ENCODE measurements at regions not wholly inside any gene's neighbourhood (a gene's known extent, or its start where the extent isn't known, plus 50 kb on each side); places are given as distances from the start of the nearest gene placed in this dataset.

- TF ChIP-seq CTCF (IDR thresholded peaks at IDR 0.05), result no peak
- Mint-ChIP-seq H3K36me3 (ENCODE audit: low read depth) (no peaks in the 10 kb centered on the region), H3K4me3 (no peak overlapping the region), H3K27me3 (ENCODE audit: low read depth, poor library complexity) (peaks cover 3% of the 10 kb centered on the region), H3K9me3 (peaks cover 12% of the 10 kb centered on the region), H3K4me1 (no peaks in the 10 kb centered on the region), H3K27ac (no peak overlapping the region)
- DNase-seq, result no peak
These were observed 102.1 kb upstream of the FAM13C start for GRCh38 chr10:59464483-59464882.

- H3K27me3 Mint-ChIP-seq (ENCODE audit: low read depth, poor library complexity), result peaks cover 3% of the 10 kb centered on the region
- DNase-seq, result no peak
- no peak overlapping the region for H3K4me3 Mint-ChIP-seq
- no peak overlapping the region for H3K27ac Mint-ChIP-seq
- H3K4me1 Mint-ChIP-seq, result no peaks in the 10 kb centered on the region
- H3K9me3 Mint-ChIP-seq, result peaks cover 6% of the 10 kb centered on the region
- H3K36me3 Mint-ChIP-seq (ENCODE audit: low read depth), result no peaks in the 10 kb centered on the region
- no peak for TF ChIP-seq CTCF (IDR thresholded peaks at IDR 0.05)
These were observed 101.6 kb upstream of the FAM13C start for GRCh38 chr10:59463909-59464308.

- Mint-ChIP-seq H3K4me1 (no peaks in the 10 kb centered on the region), H3K4me3 (no peak overlapping the region)
These were observed 98.3 kb upstream of the FAM13C start for GRCh38 chr10:59460601-59461000.

GRCh38 chr10:59456199-59456598 is 93.8 kb upstream of the FAM13C start:
- Mint-ChIP-seq H3K27me3 (ENCODE audit: low read depth, poor library complexity) (peaks cover 5% of the 10 kb centered on the region), H3K9me3 (no peaks in the 10 kb centered on the region), H3K27ac (no peak overlapping the region), H3K4me3 (no peak overlapping the region), H3K36me3 (ENCODE audit: low read depth) (no peaks in the 10 kb centered on the region), H3K4me1 (no peaks in the 10 kb centered on the region)
- no peak for DNase-seq
- no peak for TF ChIP-seq CTCF (IDR thresholded peaks at IDR 0.05)

More at GRCh38 chr10:59460601-59461000, 98.3 kb upstream of the FAM13C start:
- Mint-ChIP-seq H3K9me3 (no peaks in the 10 kb centered on the region), H3K36me3 (ENCODE audit: low read depth) (no peaks in the 10 kb centered on the region), H3K27ac (no peak overlapping the region), H3K27me3 (ENCODE audit: low read depth, poor library complexity) (peaks cover 5% of the 10 kb centered on the region)
- DNase-seq, result no peak
- no peak for TF ChIP-seq CTCF (IDR thresholded peaks at IDR 0.05)

- no peaks in the 10 kb centered on the region for H3K9me3 Mint-ChIP-seq
- H3K4me3 Mint-ChIP-seq, result no peak overlapping the region
- no peaks in the 10 kb centered on the region for H3K36me3 Mint-ChIP-seq (ENCODE audit: low read depth)
- no peak for DNase-seq
- TF ChIP-seq CTCF (IDR thresholded peaks at IDR 0.05), result no peak
- H3K27me3 Mint-ChIP-seq (ENCODE audit: low read depth, poor library complexity), result peaks cover 5% of the 10 kb centered on the region
- H3K27ac Mint-ChIP-seq, result no peak overlapping the region
- no peaks in the 10 kb centered on the region for H3K4me1 Mint-ChIP-seq
These were observed 92.0 kb upstream of the FAM13C start for GRCh38 chr10:59454171-59454919.

- Mint-ChIP-seq H3K4me3 (no peak overlapping the region), H3K36me3 (ENCODE audit: low read depth) (no peaks in the 10 kb centered on the region), H3K9me3 (no peaks in the 10 kb centered on the region), H3K4me1 (no peaks in the 10 kb centered on the region), H3K27ac (no peak overlapping the region), H3K27me3 (ENCODE audit: low read depth, poor library complexity) (peaks cover 6% of the 10 kb centered on the region)
- no peak for DNase-seq
- TF ChIP-seq CTCF (IDR thresholded peaks at IDR 0.05), result no peak
These were observed 86.3 kb upstream of the FAM13C start for GRCh38 chr10:59448616-59449015.
